ENCODE measurements at regions not wholly inside any gene's neighbourhood (a gene's known extent, or its start where the extent isn't known, plus 50 kb on each side); places are given as distances from the start of the nearest gene placed in this dataset.

- in situ Hi-C loops (cut with HindIII; ENCODE audit: extremely low pct_ligation_motif_present, low pct_unique_long_range_greater_than_20kb), result no loop called here
- Histone ChIP-seq H3K27ac (ENCODE audit: extremely low read length, insufficient read depth, low read length) (no peak overlapping the region), H3K79me2 (ENCODE audit: insufficient read depth, low read length) (no peaks in the 10 kb centered on the region), H3K4me3 (replicated peaks in 1 of 3; ENCODE audit: insufficient read depth in 1 of 3, low read depth in 2 of 3, low read length in 3 of 3) (no peak overlapping the region), H3K9ac (ENCODE audit: insufficient read depth, low read depth, low read length) (no peak overlapping the region), H3K27me3 (ENCODE audit: control insufficient read depth in 1 of 2, insufficient read depth in 2 of 2, low read length in 2 of 2) (no peaks in the 10 kb centered on the region; a peak in 1 of 5 replicates), H3K4me2 (ENCODE audit: low read depth, low read length) (no peak overlapping the region), H3K36me3 (replicated peaks in 1 of 2; ENCODE audit: control insufficient read depth in 1 of 2, insufficient read depth in 2 of 2, low read length in 2 of 2) (no peaks in the 10 kb centered on the region), H3K9me3 (ENCODE audit: low read length) (no peaks in the 10 kb centered on the region), H3K4me1 (ENCODE audit: insufficient read depth, low read length) (no peaks in the 10 kb centered on the region), H2AFZ (ENCODE audit: low read length) (no peak overlapping the region), H4K20me1 (ENCODE audit: insufficient read depth, low read length) (no peaks in the 10 kb centered on the region)
- intact Hi-C loops (cut with micrococcal nuclease; ENCODE audit: unreplicated experiment), result no loop called here
- no peak for ATAC-seq
- WGBS (ENCODE audit: low lambda C conversion rate), result 4% methylated on average over 2 of the region's 2 CpGs
- no peak for FAIRE-seq
- no peak for DNase-seq (ENCODE audit: low spot score)
- no TSS peak for BruUV-seq (replicated peaks)
- no peak for TF ChIP-seq JARID2 (CRISPR knock-in tag; IDR thresholded peaks at IDR 0.05; ENCODE audit: insufficient replicate concordance)
- no peak for TF ChIP-seq ATRX (CRISPR knock-in tag; IDR thresholded peaks at IDR 0.05; ENCODE audit: borderline replicate concordance)
- TF ChIP-seq POLR2AphosphoS2 (IDR thresholded peaks at IDR 0.05; ENCODE audit: low read depth, low read length), result no peak
- TF ChIP-seq, protein P1, sequence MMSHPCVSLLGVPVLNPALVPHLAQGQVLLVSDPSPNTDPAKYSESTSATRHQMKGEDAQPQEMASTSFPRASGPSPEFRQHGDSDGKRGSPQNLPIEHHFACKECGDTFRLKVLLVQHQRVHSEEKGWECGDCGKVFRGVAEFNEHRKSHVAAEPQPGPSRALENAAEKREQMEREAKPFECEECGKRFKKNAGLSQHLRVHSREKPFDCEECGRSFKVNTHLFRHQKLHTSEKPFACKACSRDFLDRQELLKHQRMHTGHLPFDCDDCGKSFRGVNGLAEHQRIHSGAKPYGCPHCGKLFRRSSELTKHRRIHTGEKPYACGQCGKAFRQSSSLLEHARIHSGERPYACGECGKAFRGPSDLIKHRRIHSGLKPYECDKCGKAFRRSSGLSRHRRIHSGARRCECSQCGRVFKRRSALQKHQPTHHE (CRISPR knock-in tag; IDR thresholded peaks at IDR 0.05; ENCODE audit: borderline replicate concordance), result no peak
- TF ChIP-seq HOXA3 (CRISPR knock-in tag; IDR thresholded peaks at IDR 0.05), result no peak
- no peak for TF ChIP-seq ZNF577 (CRISPR knock-in tag; IDR thresholded peaks at IDR 0.05; ENCODE audit: borderline replicate concordance, low read depth)
- no peak for TF ChIP-seq ZNF83 (CRISPR knock-in tag; IDR thresholded peaks at IDR 0.05; ENCODE audit: borderline replicate concordance)
- TF ChIP-seq ZNF343 (CRISPR knock-in tag; IDR thresholded peaks at IDR 0.05), result no peak
- TF ChIP-seq ZNF766 (CRISPR knock-in tag; IDR thresholded peaks at IDR 0.05; ENCODE audit: borderline replicate concordance), result no peak
- no peak for TF ChIP-seq TRIM24 (CRISPR knock-in tag; IDR thresholded peaks at IDR 0.05)
- no peak for TF ChIP-seq XBP1 (CRISPR knock-in tag; IDR thresholded peaks at IDR 0.05)
- no peak for TF ChIP-seq ZNF281 (CRISPR knock-in tag; IDR thresholded peaks at IDR 0.05; ENCODE audit: borderline replicate concordance)
- TF ChIP-seq NAIF1 (CRISPR knock-in tag; IDR thresholded peaks at IDR 0.05; ENCODE audit: borderline replicate concordance), result no peak
- TF ChIP-seq PAWR (CRISPR knock-in tag; IDR thresholded peaks at IDR 0.05; ENCODE audit: borderline replicate concordance), result no peak
- no peak for TF ChIP-seq ZSCAN5A (CRISPR knock-in tag; IDR thresholded peaks at IDR 0.05; ENCODE audit: borderline replicate concordance)
- TF ChIP-seq POLR2AphosphoS5 (IDR thresholded peaks at IDR 0.05; ENCODE audit: low read depth, low read length), result no peak
- no peak for TF ChIP-seq SYNCRIP (IDR thresholded peaks at IDR 0.05; ENCODE audit: insufficient read depth, low read depth, low read length)
- TF ChIP-seq, protein P2, sequence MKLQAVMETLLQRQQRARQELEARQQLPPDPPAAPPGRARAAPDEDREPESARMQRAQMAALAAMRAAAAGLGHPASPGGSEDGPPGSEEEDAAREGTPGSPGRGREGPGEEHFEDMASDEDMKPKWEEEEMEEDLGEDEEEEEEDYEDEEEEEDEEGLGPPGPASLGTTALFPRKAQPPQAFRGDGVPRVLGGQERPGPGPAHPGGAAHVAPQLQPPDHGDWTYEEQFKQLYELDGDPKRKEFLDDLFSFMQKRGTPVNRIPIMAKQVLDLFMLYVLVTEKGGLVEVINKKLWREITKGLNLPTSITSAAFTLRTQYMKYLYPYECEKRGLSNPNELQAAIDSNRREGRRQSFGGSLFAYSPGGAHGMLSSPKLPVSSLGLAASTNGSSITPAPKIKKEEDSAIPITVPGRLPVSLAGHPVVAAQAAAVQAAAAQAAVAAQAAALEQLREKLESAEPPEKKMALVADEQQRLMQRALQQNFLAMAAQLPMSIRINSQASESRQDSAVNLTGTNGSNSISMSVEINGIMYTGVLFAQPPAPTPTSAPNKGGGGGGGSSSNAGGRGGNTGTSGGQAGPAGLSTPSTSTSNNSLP (IDR thresholded peaks at IDR 0.05; ENCODE audit: low read depth, low read length), result no peak
- ChIA-PET CTCF (ENCODE audit: low intra/inter-chr PET ratio, low total read pairs) (no interaction called here), POLR2A (no interaction called here)
These were observed 490.3 kb upstream of the GOT2 start for GRCh38 chr16:59224401-59224800.

Data from HepG2 (cell line).